Hepatocyte (in vitro differentiated cells): ENCODE measurements at regions not wholly inside any gene's neighbourhood (a gene's known extent, or its start where the extent isn't known, plus 50 kb on each side); places are given as distances from the start of the nearest gene placed in this dataset.

ENCODE experiments used
- EZH2 ChIP-seq: fragments of 200-600 bp; sonication (generic); IDR thresholded peaks from 2 replicates; pipeline ENCODE4 v1.6.1; 2016; ENCODE audit warnings: antibody characterized with exemption, mild to moderate bottlenecking, borderline replicate concordance
- TF ChIP-seq, protein P1 (sequence below): fragments of 200-600 bp; sonication (generic); IDR thresholded peaks from 2 replicates; pipeline ENCODE4 v1.5.1; 2016; ENCODE audit warnings: antibody characterized with exemption, mild to moderate bottlenecking; ENCODE audit not compliant: poor library complexity

DNA sequence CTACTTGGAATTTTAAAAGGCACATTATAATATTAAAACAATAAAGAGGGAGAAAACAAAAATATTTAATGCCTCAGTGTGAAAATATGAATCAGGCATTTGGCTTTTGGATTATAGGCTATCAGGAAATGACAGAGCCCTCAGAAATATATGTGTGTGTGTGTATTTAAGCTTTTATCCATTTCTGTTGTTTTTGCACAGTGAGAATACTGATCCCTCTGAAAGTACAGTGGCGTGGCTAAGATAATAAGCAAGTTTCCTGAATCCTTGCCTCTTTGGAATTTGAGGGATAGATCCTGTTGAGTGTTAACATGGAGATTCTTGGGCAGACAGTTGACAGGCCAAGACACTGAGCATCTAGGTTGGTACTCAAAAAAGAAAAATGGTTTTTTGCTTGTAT lies 234.8 kb upstream of the ZBTB20 start:
- TF ChIP-seq, protein P1, sequence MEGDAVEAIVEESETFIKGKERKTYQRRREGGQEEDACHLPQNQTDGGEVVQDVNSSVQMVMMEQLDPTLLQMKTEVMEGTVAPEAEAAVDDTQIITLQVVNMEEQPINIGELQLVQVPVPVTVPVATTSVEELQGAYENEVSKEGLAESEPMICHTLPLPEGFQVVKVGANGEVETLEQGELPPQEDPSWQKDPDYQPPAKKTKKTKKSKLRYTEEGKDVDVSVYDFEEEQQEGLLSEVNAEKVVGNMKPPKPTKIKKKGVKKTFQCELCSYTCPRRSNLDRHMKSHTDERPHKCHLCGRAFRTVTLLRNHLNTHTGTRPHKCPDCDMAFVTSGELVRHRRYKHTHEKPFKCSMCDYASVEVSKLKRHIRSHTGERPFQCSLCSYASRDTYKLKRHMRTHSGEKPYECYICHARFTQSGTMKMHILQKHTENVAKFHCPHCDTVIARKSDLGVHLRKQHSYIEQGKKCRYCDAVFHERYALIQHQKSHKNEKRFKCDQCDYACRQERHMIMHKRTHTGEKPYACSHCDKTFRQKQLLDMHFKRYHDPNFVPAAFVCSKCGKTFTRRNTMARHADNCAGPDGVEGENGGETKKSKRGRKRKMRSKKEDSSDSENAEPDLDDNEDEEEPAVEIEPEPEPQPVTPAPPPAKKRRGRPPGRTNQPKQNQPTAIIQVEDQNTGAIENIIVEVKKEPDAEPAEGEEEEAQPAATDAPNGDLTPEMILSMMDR: no peak
- no peak for TF ChIP-seq EZH2
